VCaP (cell line): ENCODE measurements at regions not wholly inside any gene's neighbourhood (a gene's known extent, or its start where the extent isn't known, plus 50 kb on each side); places are given as distances from the start of the nearest gene placed in this dataset.

Experiments used
- H3K27ac ChIP-seq: fragments of 450-650 bp; 2 replicates; pipeline ENCODE4 v1.5.1; 2017
- CTCF ChIP-seq: fragments of 450-650 bp; conservative IDR thresholded peaks from 2 replicates; pipeline ENCODE4 v1.5.1; 2017; ENCODE audit warnings: mild to moderate bottlenecking, moderate library complexity

DNA sequence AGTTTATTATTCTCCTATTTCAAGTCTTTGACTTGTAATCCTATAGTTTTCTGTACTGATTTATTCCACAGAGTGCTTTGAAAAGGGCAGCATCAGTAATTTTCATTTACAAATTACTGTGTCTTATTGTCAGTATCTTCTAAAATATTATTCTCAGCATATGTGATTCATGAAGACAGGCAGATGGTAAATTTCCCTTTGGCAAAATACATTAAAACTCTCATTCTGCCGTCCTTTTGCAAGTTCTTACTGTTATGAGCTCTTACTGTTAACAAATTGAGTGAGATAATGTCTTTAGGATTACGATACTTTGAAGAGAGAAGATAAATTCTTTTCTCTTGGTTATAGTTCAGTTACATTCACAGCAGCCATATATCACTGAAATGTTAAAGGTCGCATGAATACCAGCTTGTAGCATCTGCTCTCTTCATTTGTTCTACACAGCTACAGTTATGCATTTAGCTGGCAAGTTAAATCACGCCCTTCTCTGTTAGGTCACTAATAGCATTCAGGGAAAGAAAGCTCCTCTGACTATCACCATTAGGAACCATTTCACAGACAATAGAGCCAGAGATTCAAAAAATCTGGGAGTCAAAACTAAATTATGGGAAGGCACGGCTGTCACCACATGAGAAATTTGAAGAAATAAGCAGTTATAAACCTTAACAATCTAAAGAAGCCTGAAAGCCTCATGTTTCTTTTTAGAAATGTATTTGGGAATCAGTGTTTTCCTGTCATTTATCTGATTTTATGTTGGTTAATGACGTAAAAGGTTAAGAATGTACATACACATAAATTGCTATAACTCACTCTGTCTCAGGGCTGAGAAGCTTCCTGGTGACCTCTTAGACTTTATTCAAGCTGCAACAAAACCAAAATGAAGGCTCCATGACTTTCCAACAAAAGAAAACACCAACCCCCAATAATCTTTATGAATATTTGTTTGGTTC, 109.6 kb upstream of the SP4 start:
- no peak overlapping the region for H3K27ac ChIP-seq
- no peak for TF ChIP-seq CTCF

DNA sequence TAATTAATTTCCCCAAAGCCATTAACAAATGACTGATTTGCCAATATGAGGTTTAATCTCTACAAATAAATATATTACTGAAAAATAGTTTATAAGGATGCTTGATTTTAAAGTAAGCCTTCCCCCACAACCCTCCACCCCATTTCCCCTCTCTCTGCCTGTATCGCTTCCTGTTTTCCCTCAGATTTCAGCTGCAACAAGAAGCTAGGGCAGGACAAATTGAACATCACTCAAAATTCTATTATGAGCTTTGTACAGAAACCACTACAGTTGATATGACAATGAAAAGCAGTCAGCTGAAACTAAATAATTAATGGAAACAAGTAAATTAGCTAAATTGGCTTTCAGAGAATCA, 109.0 kb upstream of the SP4 start:
- TF ChIP-seq CTCF: no peak

GRCh38 chr7:21326241-21326640, 101.6 kb upstream of the SP4 start:
- TF ChIP-seq CTCF: no peak
- no peak overlapping the region for H3K27ac ChIP-seq

More for the DNA sequence above, 109.0 kb upstream of the SP4 start:
- no peak overlapping the region for H3K27ac ChIP-seq

DNA sequence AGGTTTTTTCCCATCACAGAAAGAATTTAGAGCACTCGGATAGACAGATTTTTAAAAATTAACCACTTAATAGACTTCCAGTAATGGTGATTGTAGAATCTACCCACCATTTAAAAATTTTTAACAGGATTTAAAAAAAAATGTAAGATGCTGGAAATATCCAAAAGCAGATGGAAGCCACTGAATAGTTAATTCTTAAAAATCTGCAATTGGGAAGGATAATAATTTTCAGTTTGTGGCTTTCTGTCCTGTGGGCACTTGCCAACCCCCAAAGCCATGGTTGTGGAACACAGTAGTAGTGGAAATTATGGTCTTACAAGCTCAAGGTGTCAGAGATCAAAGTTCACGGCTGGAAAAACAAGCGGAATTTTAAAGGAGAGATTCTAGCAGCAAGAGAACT, 101.0 kb upstream of the SP4 start:
- no peak overlapping the region for H3K27ac ChIP-seq
- TF ChIP-seq CTCF: no peak

DNA sequence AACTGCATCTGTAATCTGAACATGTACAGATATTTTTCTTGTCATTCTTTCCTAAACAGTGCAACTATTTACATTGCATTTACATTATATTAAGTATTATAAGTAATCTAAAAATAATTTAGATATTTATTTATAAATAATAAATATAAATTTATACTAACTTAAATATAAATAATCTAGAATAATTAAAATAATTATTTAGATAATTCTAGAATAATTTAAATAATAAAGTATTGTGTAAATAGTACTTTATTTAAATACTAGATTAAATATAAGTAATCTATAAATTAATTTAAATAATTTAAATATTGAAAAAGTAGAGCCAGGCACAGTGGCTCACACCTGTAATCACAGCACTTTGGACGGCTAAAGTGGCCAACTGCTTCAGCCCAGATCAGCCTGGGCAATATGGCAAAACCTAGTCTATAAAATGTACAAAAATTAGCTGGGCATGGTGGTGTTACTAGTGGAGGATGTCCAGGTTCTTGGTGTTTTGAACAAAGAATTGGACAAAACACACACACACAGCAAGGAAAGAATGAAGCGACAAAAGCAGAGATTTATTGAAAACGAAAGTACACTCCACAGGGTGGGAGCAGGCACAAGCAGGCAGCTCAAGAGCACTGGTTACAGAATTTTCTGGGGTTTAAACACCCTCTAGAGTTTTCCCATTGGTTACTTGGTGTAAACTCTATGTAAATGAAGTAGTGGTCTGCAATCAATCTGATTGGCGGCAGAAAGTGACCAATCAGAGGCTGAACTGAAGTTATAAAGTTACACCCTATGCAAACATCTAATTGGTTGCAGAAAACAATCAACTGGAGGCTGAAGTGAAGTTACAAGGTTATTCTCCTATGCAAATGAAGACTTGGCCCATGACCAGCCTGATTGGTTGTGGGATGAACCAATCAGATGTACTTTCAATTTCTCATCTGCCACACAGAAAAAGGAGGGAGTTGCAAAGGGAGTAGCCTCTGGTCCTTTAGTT, 100.2 kb upstream of the SP4 start:
- no peak overlapping the region for H3K27ac ChIP-seq
- no peak for TF ChIP-seq CTCF

DNA sequence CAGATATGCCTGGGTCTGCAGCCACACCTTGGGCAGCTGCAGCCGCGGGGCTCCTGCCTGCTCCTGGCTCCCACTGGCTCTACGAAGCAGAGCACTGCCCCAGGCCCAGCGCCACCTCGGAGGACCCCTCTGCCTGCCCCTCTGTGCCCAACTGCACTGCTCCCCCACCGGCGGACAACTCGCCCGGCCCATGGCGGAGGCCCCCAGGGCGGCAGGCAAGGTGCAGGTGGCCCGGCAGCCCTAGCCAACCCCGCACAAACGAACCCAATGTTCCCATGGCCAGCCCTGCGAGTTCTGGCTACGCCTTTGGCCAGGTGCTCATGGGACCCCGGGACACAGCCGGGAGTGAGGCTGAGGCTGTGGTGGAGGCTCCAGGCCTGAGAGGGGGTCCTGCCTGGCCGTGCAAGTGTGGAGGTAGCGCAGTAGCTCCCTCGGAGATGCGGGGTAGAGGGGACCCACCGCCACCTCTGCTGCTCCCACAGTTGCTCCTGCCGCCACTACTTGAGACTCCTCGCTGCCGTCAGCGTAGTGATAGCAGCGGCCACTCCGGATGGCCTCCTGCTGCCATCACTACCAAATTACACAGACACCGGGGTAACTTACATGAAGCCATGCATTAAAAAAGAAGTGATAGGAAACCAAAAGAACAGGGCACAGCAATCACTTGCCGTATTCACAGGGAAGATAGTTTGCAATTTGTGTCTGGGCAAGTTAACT, 97.3 kb upstream of the SP4 start:
- TF ChIP-seq CTCF: no peak
- H3K27ac ChIP-seq: no peak overlapping the region

- TF ChIP-seq CTCF: no peak
- no peak overlapping the region for H3K27ac ChIP-seq
These were observed 93.0 kb upstream of the SP4 start for GRCh38 chr7:21334906-21335305.
